HCT116 (cell line): ENCODE measurements at regions not wholly inside any gene's neighbourhood (a gene's known extent, or its start where the extent isn't known, plus 50 kb on each side); places are given as distances from the start of the nearest gene placed in this dataset.

Experiments
- CBX3 ChIP-seq: IDR thresholded peaks from 2 replicates; pipeline ENCODE4 v1.6.1; 2012; ENCODE audit warnings: low read depth
- CEBPB ChIP-seq: IDR thresholded peaks from 2 replicates; pipeline ENCODE4 v1.6.1; 2012; ENCODE audit warnings: low read depth
- EZH2 ChIP-seq: fragments of 200-600 bp; sonication (generic); IDR thresholded peaks from 2 replicates; pipeline ENCODE4 v1.6.1; 2017; ENCODE audit warnings: antibody characterized with exemption, mixed run types
- EZH2phosphoT487 ChIP-seq: fragments of 200-600 bp; IDR thresholded peaks from 2 replicates; pipeline ENCODE4 v1.6.1; 2018; ENCODE audit warnings: antibody characterized with exemption, borderline replicate concordance
- MAX ChIP-seq: IDR thresholded peaks from 2 replicates; pipeline ENCODE4 v1.6.1; 2012
- POLR2A ChIP-seq: IDR thresholded peaks from 2 replicates; pipeline ENCODE4 v1.7.0; 2011; ENCODE audit warnings: borderline replicate concordance; ENCODE audit not compliant: insufficient read depth, insufficient read length; ENCODE audit errors: extremely low read depth
- POLR2AphosphoS5 ChIP-seq: IDR thresholded peaks from 2 replicates; pipeline ENCODE4 v1.6.1; 2011; ENCODE audit warnings: mild to moderate bottlenecking, low read depth, low read length, moderate library complexity
- RAD21 ChIP-seq: IDR thresholded peaks from 2 replicates; pipeline ENCODE4 v1.6.1; 2012; ENCODE audit warnings: low read depth, mild to moderate bottlenecking
- REST ChIP-seq: IDR thresholded peaks from 2 replicates; pipeline ENCODE4 v1.6.1; 2012; ENCODE audit warnings: low read depth
- TCF7L2 ChIP-seq: IDR thresholded peaks from 2 replicates; pipeline ENCODE4 v1.7.0; 2011; ENCODE audit warnings: borderline replicate concordance, inconsistent platforms; ENCODE audit not compliant: insufficient read depth, insufficient read length; ENCODE audit errors: extremely low read depth
- YY1 ChIP-seq: IDR thresholded peaks from 2 replicates; pipeline ENCODE4 v1.6.1; 2011; ENCODE audit warnings: low read length, low read depth, moderate library complexity, mild to moderate bottlenecking; ENCODE audit not compliant: insufficient replicate concordance; ENCODE audit errors: extremely low read depth
- TF ChIP-seq, protein P1 (sequence below), 3 experiments: fragments of 200-600 bp in 1 of 3; sonication (generic) in 1 of 3; IDR thresholded peaks in 2 of 3; conservative IDR thresholded peaks in 1 of 3; 2 replicates each; pipeline ENCODE4 v1.5.1; 2012 to 2017; ENCODE audit warnings: low read depth in 2 of 3, low read length in 2 of 3, antibody characterized with exemption in 1 of 3, borderline replicate concordance in 1 of 3, control low read depth in 1 of 3, mild to moderate bottlenecking in 1 of 3, mixed read lengths in 1 of 3, mixed run types in 1 of 3, moderate library complexity in 1 of 3; ENCODE audit not compliant: insufficient read depth in 1 of 3
- TF ChIP-seq, protein P2 (sequence below): IDR thresholded peaks from 2 replicates; pipeline ENCODE4 v1.6.1; 2011; ENCODE audit warnings: mild to moderate bottlenecking, low read length, moderate library complexity; ENCODE audit not compliant: insufficient replicate concordance; ENCODE audit errors: extremely low read depth
- TF ChIP-seq, protein P3 (sequence below): IDR thresholded peaks from 2 replicates; pipeline ENCODE4 v1.6.1; 2012

- TF ChIP-seq, protein P1, sequence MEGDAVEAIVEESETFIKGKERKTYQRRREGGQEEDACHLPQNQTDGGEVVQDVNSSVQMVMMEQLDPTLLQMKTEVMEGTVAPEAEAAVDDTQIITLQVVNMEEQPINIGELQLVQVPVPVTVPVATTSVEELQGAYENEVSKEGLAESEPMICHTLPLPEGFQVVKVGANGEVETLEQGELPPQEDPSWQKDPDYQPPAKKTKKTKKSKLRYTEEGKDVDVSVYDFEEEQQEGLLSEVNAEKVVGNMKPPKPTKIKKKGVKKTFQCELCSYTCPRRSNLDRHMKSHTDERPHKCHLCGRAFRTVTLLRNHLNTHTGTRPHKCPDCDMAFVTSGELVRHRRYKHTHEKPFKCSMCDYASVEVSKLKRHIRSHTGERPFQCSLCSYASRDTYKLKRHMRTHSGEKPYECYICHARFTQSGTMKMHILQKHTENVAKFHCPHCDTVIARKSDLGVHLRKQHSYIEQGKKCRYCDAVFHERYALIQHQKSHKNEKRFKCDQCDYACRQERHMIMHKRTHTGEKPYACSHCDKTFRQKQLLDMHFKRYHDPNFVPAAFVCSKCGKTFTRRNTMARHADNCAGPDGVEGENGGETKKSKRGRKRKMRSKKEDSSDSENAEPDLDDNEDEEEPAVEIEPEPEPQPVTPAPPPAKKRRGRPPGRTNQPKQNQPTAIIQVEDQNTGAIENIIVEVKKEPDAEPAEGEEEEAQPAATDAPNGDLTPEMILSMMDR (IDR thresholded peaks at IDR 0.05 in 2 of 3, conservative IDR thresholded peaks at IDR 0.05 in 1 of 3; ENCODE audit: borderline replicate concordance in 1 of 3, insufficient read depth in 1 of 3, low read depth in 2 of 3, low read length in 2 of 3) = no peak
- TF ChIP-seq TCF7L2 (no peak), POLR2AphosphoS5 (no peak), CEBPB (no peak), POLR2A (no peak), EZH2 (no peak), REST (no peak), RAD21 (no peak), EZH2phosphoT487 (no peak), YY1 (no peak), CBX3 (no peak), MAX (no peak)
- TF ChIP-seq, protein P2, sequence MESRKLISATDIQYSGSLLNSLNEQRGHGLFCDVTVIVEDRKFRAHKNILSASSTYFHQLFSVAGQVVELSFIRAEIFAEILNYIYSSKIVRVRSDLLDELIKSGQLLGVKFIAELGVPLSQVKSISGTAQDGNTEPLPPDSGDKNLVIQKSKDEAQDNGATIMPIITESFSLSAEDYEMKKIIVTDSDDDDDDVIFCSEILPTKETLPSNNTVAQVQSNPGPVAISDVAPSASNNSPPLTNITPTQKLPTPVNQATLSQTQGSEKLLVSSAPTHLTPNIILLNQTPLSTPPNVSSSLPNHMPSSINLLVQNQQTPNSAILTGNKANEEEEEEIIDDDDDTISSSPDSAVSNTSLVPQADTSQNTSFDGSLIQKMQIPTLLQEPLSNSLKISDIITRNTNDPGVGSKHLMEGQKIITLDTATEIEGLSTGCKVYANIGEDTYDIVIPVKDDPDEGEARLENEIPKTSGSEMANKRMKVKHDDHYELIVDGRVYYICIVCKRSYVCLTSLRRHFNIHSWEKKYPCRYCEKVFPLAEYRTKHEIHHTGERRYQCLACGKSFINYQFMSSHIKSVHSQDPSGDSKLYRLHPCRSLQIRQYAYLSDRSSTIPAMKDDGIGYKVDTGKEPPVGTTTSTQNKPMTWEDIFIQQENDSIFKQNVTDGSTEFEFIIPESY = no peak
- TF ChIP-seq, protein P3, sequence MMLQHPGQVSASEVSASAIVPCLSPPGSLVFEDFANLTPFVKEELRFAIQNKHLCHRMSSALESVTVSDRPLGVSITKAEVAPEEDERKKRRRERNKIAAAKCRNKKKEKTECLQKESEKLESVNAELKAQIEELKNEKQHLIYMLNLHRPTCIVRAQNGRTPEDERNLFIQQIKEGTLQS = no peak
Observed at GRCh38 chr11:21783954-21784353, 408.9 kb upstream of the ANO5 start.
